GM12878 (cell line): ENCODE measurements at regions not wholly inside any gene's neighbourhood (a gene's known extent, or its start where the extent isn't known, plus 50 kb on each side); places are given as distances from the start of the nearest gene placed in this dataset.

ENCODE experiments used
- ATAC-seq: fragments of 200-7000 bp; cut with Tn5 transposase; 3 replicates; pipeline ENCODE4 v1.9.1; 2020; ENCODE audit warnings: mild to moderate bottlenecking, moderate library complexity
- BruUV-seq: library from RNA; stranded (reverse); fragments of 400-500 nt; replicated peaks from 2 replicates; lab custom pipeline; 2021; lab: Mats Ljungman, UMichigan
- CTCF ChIA-PET: fragments of 300-600 bp; sonication (Branson Sonifier 250); formaldehyde crosslinking; extraction: SDS; loops from one replicate; lab custom pipeline; 2021; ENCODE audit warnings: inconsistent platforms; lab: Yijun Ruan, JAX
- POLR2A ChIA-PET: fragments of 350-600 bp; formaldehyde crosslinking; extraction: SDS; loops from one replicate; lab custom pipeline; 2021; ENCODE audit warnings: inconsistent platforms; lab: Charles Lee
- RAD21 ChIA-PET: fragments of 300-600 bp; sonication (Branson Sonifier 250); formaldehyde crosslinking; loops from one replicate; lab custom pipeline; 2023; ENCODE audit warnings: antibody characterized with exemption; ENCODE audit not compliant: unreplicated experiment; lab: Charles Lee
- SMC1A ChIA-PET: fragments of 300-600 bp; sonication (Branson Sonifier 250); formaldehyde crosslinking; loops from one replicate; lab custom pipeline; 2023; ENCODE audit not compliant: unreplicated experiment, uncharacterized antibody; lab: Charles Lee
- DNase-seq: peaks from one replicate; pipeline ENCODE4 v3.0.0-alpha.2; 2011; ENCODE audit warnings: low read depth, low spot score
- FAIRE-seq: peaks from 3 replicates; lab custom pipeline; 2011; peaks lifted over from hg19 to GRCh38; lab: Jason Lieb, UNC
- H2AFZ ChIP-seq: 2 replicates; pipeline ENCODE4 v1.6.0; 2011; ENCODE audit warnings: low read depth, low read length, control low read depth; ENCODE audit not compliant: control insufficient read depth
- H3K27ac ChIP-seq: 2 replicates; pipeline ENCODE4 v1.5.1; 2011; ENCODE audit warnings: control low read depth; ENCODE audit not compliant: control insufficient read depth, insufficient read depth
- H3K27me3 ChIP-seq, 2 experiments: replicated peaks in 1 of 2; 2 replicates each; pipeline versions ENCODE4 v1.6.0 to v1.6.1; 2011; ENCODE audit warnings: low read length in 1 of 2; ENCODE audit not compliant: control insufficient read depth in 2 of 2, insufficient read depth in 2 of 2
- H3K36me3 ChIP-seq, 2 experiments: 2 replicates each; pipeline ENCODE4 v1.5.1; 2011; ENCODE audit warnings: low read length in 1 of 2; ENCODE audit not compliant: control insufficient read depth in 2 of 2, insufficient read depth in 2 of 2
- H3K4me1 ChIP-seq: 2 replicates; pipeline ENCODE4 v1.6.1; 2011; ENCODE audit warnings: mild to moderate bottlenecking, low read length, moderate library complexity, mixed read lengths; ENCODE audit not compliant: control insufficient read depth, insufficient read depth
- H3K4me2 ChIP-seq: 2 replicates; pipeline ENCODE4 v1.6.0; 2011; ENCODE audit warnings: control low read depth; ENCODE audit not compliant: control insufficient read depth, insufficient read depth
- H3K4me3 ChIP-seq: fragments of 200-600 bp; sonication (generic); 2 replicates; pipeline ENCODE4 v1.5.1; 2016
- H3K79me2 ChIP-seq: 2 replicates; pipeline ENCODE4 v1.6.0; 2011; ENCODE audit warnings: low read length; ENCODE audit not compliant: control insufficient read depth, insufficient read depth
- H3K9ac ChIP-seq: 2 replicates; pipeline ENCODE4 v1.8.0; 2011; ENCODE audit warnings: low read length, control low read depth, mixed read lengths; ENCODE audit not compliant: control insufficient read depth, insufficient read depth
- H3K9me3 ChIP-seq: replicated peaks from 3 replicates; pipeline ENCODE4 v1.5.1; 2011; ENCODE audit warnings: mild to moderate bottlenecking, low read length; ENCODE audit not compliant: control insufficient read depth, insufficient read depth
- H4K20me1 ChIP-seq: 2 replicates; pipeline ENCODE4 v1.6.0; 2011; ENCODE audit not compliant: control insufficient read depth, insufficient read depth
- BCL11A ChIP-seq: IDR thresholded peaks from 2 replicates; pipeline ENCODE4 v1.6.1; 2011; ENCODE audit warnings: low read depth, low read length
- CHD2 ChIP-seq: IDR thresholded peaks from 2 replicates; pipeline ENCODE4 v1.6.1; 2011; ENCODE audit warnings: low read depth, low read length, improper control_type of control experiment, borderline replicate concordance
- EP300 ChIP-seq, 2 experiments: fragments of 150-350 bp in 1 of 2; IDR thresholded peaks; 2 replicates each; pipeline ENCODE4 v1.6.1; 2011 to 2012; ENCODE audit warnings: low read depth in 2 of 2, low read length in 2 of 2, borderline replicate concordance in 1 of 2, improper control_type of control experiment in 1 of 2, inconsistent platforms in 1 of 2; ENCODE audit not compliant: control insufficient read depth in 1 of 2
- ETV6 ChIP-seq, 2 experiments: fragments of 450-650 bp in 1 of 2; IDR thresholded peaks in 1 of 2; conservative IDR thresholded peaks in 1 of 2; 2 replicates each; pipeline ENCODE4 v1.6.1; 2014; ENCODE audit warnings: antibody characterized with exemption in 1 of 2, borderline replicate concordance in 1 of 2, low read depth in 1 of 2, mild to moderate bottlenecking in 1 of 2, moderate library complexity in 1 of 2
- EZH2 ChIP-seq: IDR thresholded peaks from 2 replicates; pipeline ENCODE4 v1.6.1; 2012; ENCODE audit warnings: low read depth, mild to moderate bottlenecking, control low read depth, inconsistent platforms, low read length, borderline replicate concordance; ENCODE audit not compliant: control insufficient read depth
- IRF4 ChIP-seq: IDR thresholded peaks from 2 replicates; pipeline ENCODE4 v1.6.1; 2011; ENCODE audit warnings: low read depth, low read length
- MAX ChIP-seq: IDR thresholded peaks from 2 replicates; pipeline ENCODE4 v1.6.1; 2012; ENCODE audit warnings: low read depth, low read length, improper control_type of control experiment
- NR2C1 ChIP-seq: fragments of 450-650 bp; IDR thresholded peaks from 2 replicates; pipeline ENCODE4 v1.6.1; 2017; ENCODE audit warnings: antibody characterized with exemption, mild to moderate bottlenecking, moderate library complexity
- NR2F1 ChIP-seq: fragments of 450-650 bp; conservative IDR thresholded peaks from 2 replicates; pipeline ENCODE4 v1.6.1; 2017; ENCODE audit warnings: mild to moderate bottlenecking
- PML ChIP-seq: IDR thresholded peaks from 2 replicates; pipeline ENCODE4 v1.6.1; 2012; ENCODE audit warnings: low read length, inconsistent platforms
- ZSCAN29 ChIP-seq: fragments of 450-650 bp; IDR thresholded peaks from 2 replicates; pipeline ENCODE4 v1.6.1; 2017; ENCODE audit warnings: mild to moderate bottlenecking, moderate library complexity
- WGBS: methylation state at CpG from one replicate; pipeline ENCODE4 v1.1.6; 2016; ENCODE audit warnings: low lambda C conversion rate; ENCODE audit not compliant: insufficient replicate concordance, insufficient coverage; ENCODE audit errors: missing lambda C conversion rate; 5-methylcytosine and 5-hydroxymethylcytosine counted together
- in situ Hi-C: fragments of 300-500 bp; cut with MboI; formaldehyde crosslinking; loops from 9 replicates; pipeline ENCODE4 v1.14.3; 2018; ENCODE audit warnings: mixed read lengths
- intact Hi-C: fragments of 100-400 bp; cut with micrococcal nuclease; formaldehyde crosslinking; loops from one replicate; pipeline ENCODE4 v1.14.2; 2022; ENCODE audit not compliant: unreplicated experiment
- TF ChIP-seq, protein P1 (sequence below): fragments of 150-350 bp; IDR thresholded peaks from 2 replicates; pipeline ENCODE4 v1.6.1; 2014; ENCODE audit warnings: mild to moderate bottlenecking, low read depth, low read length

GRCh38 chr14:39562175-39562574 lies 129.9 kb upstream of the FBXO33 start:
- DNase-seq, result no peak
- H3K79me2 ChIP-seq, result no peaks in the 10 kb centered on the region
- no peaks in the 10 kb centered on the region; the same call in 2 of the 3 replicates for H3K9me3 ChIP-seq
- no peak overlapping the region for H3K27ac ChIP-seq
- POLR2A ChIA-PET, result no interaction called here
- TF ChIP-seq IRF4, result no peak
- TF ChIP-seq ETV6 (conservative IDR thresholded peaks at IDR 0.05 in 1 of 2, IDR thresholded peaks at IDR 0.05 in 1 of 2; ENCODE audit: borderline replicate concordance in 1 of 2, low read depth in 1 of 2), result no peak
- TF ChIP-seq CHD2, result no peak
- TF ChIP-seq BCL11A, result no peak
- TF ChIP-seq, protein P1, sequence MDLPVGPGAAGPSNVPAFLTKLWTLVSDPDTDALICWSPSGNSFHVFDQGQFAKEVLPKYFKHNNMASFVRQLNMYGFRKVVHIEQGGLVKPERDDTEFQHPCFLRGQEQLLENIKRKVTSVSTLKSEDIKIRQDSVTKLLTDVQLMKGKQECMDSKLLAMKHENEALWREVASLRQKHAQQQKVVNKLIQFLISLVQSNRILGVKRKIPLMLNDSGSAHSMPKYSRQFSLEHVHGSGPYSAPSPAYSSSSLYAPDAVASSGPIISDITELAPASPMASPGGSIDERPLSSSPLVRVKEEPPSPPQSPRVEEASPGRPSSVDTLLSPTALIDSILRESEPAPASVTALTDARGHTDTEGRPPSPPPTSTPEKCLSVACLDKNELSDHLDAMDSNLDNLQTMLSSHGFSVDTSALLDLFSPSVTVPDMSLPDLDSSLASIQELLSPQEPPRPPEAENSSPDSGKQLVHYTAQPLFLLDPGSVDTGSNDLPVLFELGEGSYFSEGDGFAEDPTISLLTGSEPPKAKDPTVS, result no peak
- no peak for TF ChIP-seq MAX
- TF ChIP-seq PML, result no peak
- TF ChIP-seq NR2C1, result peak; percentile 56
- TF ChIP-seq EZH2, result no peak
- TF ChIP-seq NR2F1, result 0 out of 2 replicates have a peak, but pooled peaks have one; percentile 29
- TF ChIP-seq EP300 (IDR thresholded peaks at IDR 0.05; ENCODE audit: borderline replicate concordance in 1 of 2, control insufficient read depth in 1 of 2, low read depth in 2 of 2, low read length in 2 of 2), result no peak
- no peak for TF ChIP-seq ZSCAN29
- no peaks in the 10 kb centered on the region for H4K20me1 ChIP-seq
- H3K9ac ChIP-seq, result no peak overlapping the region
- RAD21 ChIA-PET, result no interaction called here
- no peak overlapping the region for H2AFZ ChIP-seq
- no peaks in the 10 kb centered on the region for H3K4me1 ChIP-seq
- H3K36me3 ChIP-seq, result no peaks in the 10 kb centered on the region
- no peaks in the 10 kb centered on the region for H3K27me3 ChIP-seq
- intact Hi-C loops, result no loop called here
- H3K4me2 ChIP-seq, result no peak overlapping the region
- SMC1A ChIA-PET, result interaction anchor here (0.6 to 0.7 kb wide), 2 partner anchors 21 to 810 kb away, joined by 3 read pairs; no protein-coding TSS in a partner anchor
- H3K4me3 ChIP-seq, result no peak overlapping the region
- in situ Hi-C loops, result no loop called here
- ATAC-seq, result no peak
- CTCF ChIA-PET, result no interaction called here
- 21% methylated on average over 2 of the region's 2 CpGs for WGBS
- FAIRE-seq, result no peak
- no TSS peak for BruUV-seq
